GF-D8 (cell line): ENCODE measurements at regions not wholly inside any gene's neighbourhood (a gene's known extent, or its start where the extent isn't known, plus 50 kb on each side); places are given as distances from the start of the nearest gene placed in this dataset.
"Not testable (repeated sequence)": the region's sequence is repeated elsewhere in the genome, so short reads cannot be mapped to it uniquely, and the experiment has no call there.

ENCODE experiments used
- DNase-seq: peaks from one replicate; lab custom pipeline; 2025; lab: John Stamatoyannopoulos, UW

DNA sequence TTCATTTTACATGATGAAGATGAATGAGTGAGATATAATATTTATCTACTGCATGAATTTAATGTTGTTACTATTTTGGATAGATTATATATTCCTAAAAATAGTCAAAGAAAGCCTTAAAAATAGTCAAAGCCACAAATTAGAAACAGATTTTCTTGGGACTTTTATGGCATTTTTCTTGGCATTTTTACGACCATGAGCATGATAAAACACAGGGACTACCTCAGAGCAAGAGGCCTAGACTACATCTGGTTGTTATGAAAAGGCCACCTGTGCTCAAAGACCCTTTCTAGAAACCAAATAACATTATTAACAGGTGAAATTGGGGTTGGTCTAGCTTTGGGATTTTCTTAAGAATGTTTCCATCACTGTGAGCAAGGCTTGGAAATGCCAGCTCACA lies 281.0 kb downstream of the OXSM start:
- DNase-seq = no peak

DNA sequence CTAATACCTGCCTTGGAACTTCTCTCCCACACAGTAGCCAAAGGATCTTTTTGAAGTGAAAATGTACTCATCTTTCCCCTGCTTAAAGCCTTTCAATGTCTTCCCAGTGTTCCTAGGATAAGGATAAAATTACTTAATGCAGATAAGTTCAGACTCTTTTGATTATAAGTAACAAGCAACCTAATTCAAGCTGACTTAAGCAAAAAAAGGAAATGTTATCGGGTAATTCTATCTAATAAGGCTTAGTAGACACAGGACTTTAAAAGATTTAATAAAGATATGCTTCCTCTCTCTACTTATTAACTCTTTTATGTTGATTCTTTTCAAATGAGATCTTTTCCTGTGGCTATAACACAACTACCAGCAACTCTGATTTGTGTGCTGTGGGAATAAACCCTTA lies 284.2 kb downstream of the OXSM start:
- no peak for DNase-seq

DNA sequence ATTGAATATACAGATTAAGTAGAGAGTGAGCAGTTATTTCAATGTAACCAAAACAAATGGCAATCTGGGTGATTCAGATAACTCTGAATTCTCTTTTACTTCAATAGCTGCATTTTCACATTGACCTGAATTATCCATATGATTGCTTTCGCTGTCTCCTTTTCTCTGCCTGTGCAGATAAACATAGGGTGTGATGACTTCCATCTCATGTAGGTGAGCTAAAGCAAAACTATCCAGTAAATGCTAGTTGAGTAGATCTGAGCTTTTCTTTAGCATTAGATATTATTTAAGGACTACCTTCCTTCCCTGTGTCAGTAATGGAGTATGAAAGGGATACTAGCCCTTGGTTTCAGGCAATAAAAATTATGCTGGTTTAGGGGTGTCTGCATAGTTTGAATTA lies 288.6 kb downstream of the OXSM start:
- DNase-seq = no peak

- DNase-seq = no peak
These were observed 291.3 kb downstream of the OXSM start for GRCh38 chr3:26081166-26081565.

GRCh38 chr3:26081806-26082205 lies 291.9 kb downstream of the OXSM start:
- no peak for DNase-seq

GRCh38 chr3:26082911-26083310 lies 293.0 kb downstream of the OXSM start:
- DNase-seq = no peak

DNA sequence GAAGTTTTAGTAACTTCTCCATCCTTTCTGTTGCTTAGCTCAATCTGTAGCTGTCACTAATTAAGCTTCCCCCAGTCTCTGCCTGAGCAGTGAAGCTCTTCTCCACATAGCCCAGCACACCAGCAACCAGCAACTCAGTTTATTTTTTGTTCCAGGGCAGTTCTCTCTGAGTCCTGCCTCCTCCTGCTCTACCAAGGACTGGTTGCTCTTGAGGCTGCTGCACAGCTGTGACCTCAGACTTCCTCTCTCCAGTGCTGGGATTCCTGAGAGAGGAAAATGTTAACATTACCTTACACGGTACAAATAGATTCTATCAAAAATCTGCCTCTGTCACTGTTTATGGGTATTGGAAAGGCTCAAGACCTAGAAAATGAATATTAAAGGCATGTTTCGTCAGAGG lies 294.7 kb downstream of the OXSM start:
- DNase-seq = no peak

DNA sequence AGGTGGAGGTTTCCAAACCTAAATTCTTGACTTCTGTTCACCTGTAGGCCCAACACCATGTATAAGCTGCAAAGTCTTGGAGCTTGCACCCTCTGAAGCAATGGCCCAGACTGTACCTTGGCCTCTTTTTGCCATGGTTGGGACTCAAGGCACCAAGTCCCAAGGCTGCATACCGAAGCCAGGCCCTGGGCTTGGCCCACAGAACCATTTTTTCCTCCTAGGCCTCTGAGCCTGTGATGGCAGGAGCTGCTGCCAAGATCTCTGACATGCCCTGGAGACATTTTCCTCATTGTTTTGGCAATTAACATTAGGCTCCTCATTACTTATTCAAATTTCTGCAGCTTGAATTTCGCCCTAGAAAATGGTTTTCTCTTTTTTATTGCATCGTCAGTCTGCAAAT lies 297.9 kb downstream of the OXSM start:
- DNase-seq = no peak

GRCh38 chr3:26089249-26089648 lies 299.4 kb downstream of the OXSM start:
- DNase-seq = no peak

GRCh38 chr3:26090589-26090988 lies 300.7 kb downstream of the OXSM start:
- no peak for DNase-seq

- no peak for DNase-seq
These were observed 301.2 kb downstream of the OXSM start for GRCh38 chr3:26091096-26091495.

GRCh38 chr3:26091626-26092025 lies 301.7 kb downstream of the OXSM start:
- no peak for DNase-seq

GRCh38 chr3:26097111-26097510 lies 307.2 kb downstream of the OXSM start:
- DNase-seq = not testable (repeated sequence)

GRCh38 chr3:26099692-26100091 lies 309.8 kb downstream of the OXSM start:
- no peak for DNase-seq

- DNase-seq = no peak
These were observed 310.3 kb downstream of the OXSM start for GRCh38 chr3:26100176-26100575.

DNA sequence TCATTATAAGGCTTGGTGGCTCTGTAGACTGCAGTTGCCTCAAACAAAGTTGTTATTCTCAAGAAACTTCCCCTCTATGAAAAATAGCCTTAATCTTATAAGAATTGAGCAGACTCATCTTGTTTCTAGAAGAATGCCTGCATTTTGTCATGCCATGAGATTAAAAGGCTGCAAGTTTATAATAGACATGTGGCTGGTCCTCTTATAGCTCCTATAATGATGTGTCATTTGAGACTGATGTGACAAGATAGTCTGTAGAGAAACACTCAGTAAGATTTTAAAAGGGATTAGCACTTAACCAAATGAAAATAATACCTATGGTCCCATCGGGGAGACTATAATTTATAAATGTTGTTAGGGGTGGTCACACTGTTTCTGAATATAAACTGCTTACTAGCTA lies 312.5 kb downstream of the OXSM start:
- no peak for DNase-seq

GRCh38 chr3:26104851-26105251 lies 315.0 kb downstream of the OXSM start:
- no peak for DNase-seq

- no peak for DNase-seq
These were observed 315.4 kb downstream of the OXSM start for GRCh38 chr3:26105261-26105660.

- no peak for DNase-seq
These were observed 316.3 kb downstream of the OXSM start for GRCh38 chr3:26106228-26106627.

- no peak for DNase-seq
These were observed 319.1 kb downstream of the OXSM start for GRCh38 chr3:26108846-26109489.

- no peak for DNase-seq
These were observed 325.0 kb downstream of the OXSM start for GRCh38 chr3:26114851-26115250.

DNA sequence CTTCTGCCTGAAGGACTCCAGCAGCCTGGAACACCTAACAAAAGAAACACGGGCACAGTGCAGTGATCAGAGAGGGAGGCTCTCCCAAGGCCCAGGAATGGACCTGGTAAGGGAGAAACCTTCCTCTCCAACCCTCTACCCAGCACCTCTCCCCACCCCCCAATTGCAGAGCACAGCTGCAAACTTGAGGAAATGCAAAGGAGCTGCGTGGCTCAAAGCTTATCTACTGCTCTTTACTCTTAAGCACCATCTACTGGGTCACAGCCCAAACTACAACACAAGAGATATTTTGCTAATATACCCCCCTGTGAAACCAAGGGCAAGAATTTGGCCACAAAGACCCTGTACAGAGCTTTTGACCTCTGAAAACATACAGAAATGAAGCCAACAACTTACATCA lies 328.3 kb downstream of the OXSM start:
- no peak for DNase-seq

- no peak for DNase-seq
These were observed 343.1 kb downstream of the OXSM start for GRCh38 chr3:26132942-26133341.

- DNase-seq = no peak
These were observed 351.4 kb downstream of the OXSM start for GRCh38 chr3:26141296-26141695.

GRCh38 chr3:26145769-26146168 lies 355.9 kb downstream of the OXSM start:
- no peak for DNase-seq
